ENCODE measurements at regions not wholly inside any gene's neighbourhood (a gene's known extent, or its start where the extent isn't known, plus 50 kb on each side); places are given as distances from the start of the nearest gene placed in this dataset.

GRCh38 chr7:20896996-20897395, 110.3 kb upstream of the SP8 start:
- Histone ChIP-seq H3K27ac (ENCODE audit: low read length) (no peak overlapping the region), H3K9me3 (ENCODE audit: insufficient read depth, low read length, severe bottlenecking) (no peaks in the 10 kb centered on the region), H3K4me3 (ENCODE audit: low read depth in 1 of 2, low read length in 2 of 2) (no peak overlapping the region), H3K27me3 (ENCODE audit: insufficient read depth, low read length, poor library complexity) (no peaks in the 10 kb centered on the region), H3K36me3 (ENCODE audit: insufficient read depth, low read length) (no peaks in the 10 kb centered on the region), H3K4me2 (ENCODE audit: insufficient read depth, low read length) (no peak overlapping the region), H3K4me1 (ENCODE audit: insufficient read depth, low read length) (no peaks in the 10 kb centered on the region), H3K79me2 (ENCODE audit: insufficient read depth, low read length) (no peaks in the 10 kb centered on the region), H3K9ac (ENCODE audit: low read depth, low read length) (no peak overlapping the region), H4K20me1 (ENCODE audit: insufficient read depth, low read length) (no peaks in the 10 kb centered on the region), H2AFZ (ENCODE audit: low read depth, low read length) (no peak overlapping the region)
- ATAC-seq (ENCODE audit: insufficient read depth, low read depth) (no peak), DNase-seq (no peak)
- TF ChIP-seq CTCF (IDR thresholded peaks at IDR 0.05; ENCODE audit: borderline replicate concordance, extremely low read depth, low read length, poor library complexity, severe bottlenecking) (no peak), EZH2 (IDR thresholded peaks at IDR 0.05; ENCODE audit: borderline replicate concordance, low read depth, low read length, severe bottlenecking) (no peak)

- no peak overlapping the region for H3K4me2 ChIP-seq (ENCODE audit: insufficient read depth, low read length)
- H3K36me3 ChIP-seq (ENCODE audit: insufficient read depth, low read length) = no peaks in the 10 kb centered on the region
- H3K9me3 ChIP-seq (ENCODE audit: insufficient read depth, low read length, severe bottlenecking) = no peaks in the 10 kb centered on the region
- no peaks in the 10 kb centered on the region for H3K27me3 ChIP-seq (ENCODE audit: insufficient read depth, low read length, poor library complexity)
- H3K4me1 ChIP-seq (ENCODE audit: insufficient read depth, low read length) = no peaks in the 10 kb centered on the region
- ATAC-seq (ENCODE audit: insufficient read depth, low read depth) (no peak), DNase-seq (no peak)
- H3K79me2 ChIP-seq (ENCODE audit: insufficient read depth, low read length) = no peaks in the 10 kb centered on the region
- no peaks in the 10 kb centered on the region for H4K20me1 ChIP-seq (ENCODE audit: insufficient read depth, low read length)
- H3K9ac ChIP-seq (ENCODE audit: low read depth, low read length) = no peak overlapping the region
- H3K27ac ChIP-seq (ENCODE audit: low read length) = no peak overlapping the region
- TF ChIP-seq EZH2 (IDR thresholded peaks at IDR 0.05; ENCODE audit: borderline replicate concordance, low read depth, low read length, severe bottlenecking) (no peak), CTCF (IDR thresholded peaks at IDR 0.05; ENCODE audit: borderline replicate concordance, extremely low read depth, low read length, poor library complexity, severe bottlenecking) (no peak)
- H3K4me3 ChIP-seq (ENCODE audit: low read depth in 1 of 2, low read length in 2 of 2) = no peak overlapping the region
- no peak overlapping the region for H2AFZ ChIP-seq (ENCODE audit: low read depth, low read length)
Measured at GRCh38 chr7:20906801-20907453, 120.2 kb upstream of the SP8 start.

GRCh38 chr7:20911081-20911480, 124.4 kb upstream of the SP8 start:
- ATAC-seq (ENCODE audit: insufficient read depth, low read depth) (no peak), DNase-seq (no peak)
- no peaks in the 10 kb centered on the region for H3K27me3 ChIP-seq (ENCODE audit: insufficient read depth, low read length, poor library complexity)
- H3K4me2 ChIP-seq (ENCODE audit: insufficient read depth, low read length) = no peak overlapping the region
- H3K27ac ChIP-seq (ENCODE audit: low read length) = no peak overlapping the region
- no peaks in the 10 kb centered on the region for H3K79me2 ChIP-seq (ENCODE audit: insufficient read depth, low read length)
- H3K36me3 ChIP-seq (ENCODE audit: insufficient read depth, low read length) = no peaks in the 10 kb centered on the region
- H3K4me3 ChIP-seq (ENCODE audit: low read depth in 1 of 2, low read length in 2 of 2) = no peak overlapping the region
- H3K9ac ChIP-seq (ENCODE audit: low read depth, low read length) = no peak overlapping the region
- H3K4me1 ChIP-seq (ENCODE audit: insufficient read depth, low read length) = no peaks in the 10 kb centered on the region
- no peak for TF ChIP-seq EZH2 (IDR thresholded peaks at IDR 0.05; ENCODE audit: borderline replicate concordance, low read depth, low read length, severe bottlenecking)
- TF ChIP-seq CTCF (IDR thresholded peaks at IDR 0.05; ENCODE audit: borderline replicate concordance, extremely low read depth, low read length, poor library complexity, severe bottlenecking) = no peak
- no peak overlapping the region for H2AFZ ChIP-seq (ENCODE audit: low read depth, low read length)
- no peaks in the 10 kb centered on the region for H3K9me3 ChIP-seq (ENCODE audit: insufficient read depth, low read length, severe bottlenecking)
- H4K20me1 ChIP-seq (ENCODE audit: insufficient read depth, low read length) = no peaks in the 10 kb centered on the region

All from DND-41 (cell line).